SU-DHL-6 (cell line): ENCODE measurements at regions not wholly inside any gene's neighbourhood (a gene's known extent, or its start where the extent isn't known, plus 50 kb on each side); places are given as distances from the start of the nearest gene placed in this dataset.
"Not testable (repeated sequence)": the region's sequence is repeated elsewhere in the genome, so short reads cannot be mapped to it uniquely, and the experiment has no call there.

ENCODE experiments used
- H2AFZ ChIP-seq: fragments of 200-600 bp; sonication (generic); 2 replicates; pipeline ENCODE4 v1.6.1; 2014; ENCODE audit warnings: low read depth, mild to moderate bottlenecking, moderate library complexity, mixed read lengths, antibody characterized with exemption, low read length; ENCODE audit not compliant: severe bottlenecking
- H3F3A ChIP-seq: fragments of 200-600 bp; shearing (Covaris generic); 2 replicates; pipeline ENCODE4 v1.6.0; 2016; ENCODE audit warnings: antibody characterized with exemption, mild to moderate bottlenecking; ENCODE audit not compliant: insufficient read depth
- H3K27ac ChIP-seq: fragments of 200-600 bp; sonication (generic); 2 replicates; pipeline ENCODE4 v1.5.1; 2016; ENCODE audit warnings: low read depth, mild to moderate bottlenecking, low read length, moderate library complexity, mixed read lengths
- H3K27me3 ChIP-seq: fragments of 200-600 bp; sonication (generic), shearing (Covaris generic); 2 replicates; pipeline ENCODE4 v1.6.0; 2014; ENCODE audit warnings: mild to moderate bottlenecking, low read length
- H3K36me3 ChIP-seq: fragments of 200-600 bp; sonication (generic); 2 replicates; pipeline ENCODE4 v1.6.1; 2014; ENCODE audit warnings: mild to moderate bottlenecking, low read length, mixed read lengths
- H3K4me2 ChIP-seq: fragments of 300-600, 200-600 bp; shearing (Covaris generic), sonication (generic); 2 replicates; pipeline ENCODE4 v1.6.0; 2014; ENCODE audit warnings: low read length, low read depth, mild to moderate bottlenecking; ENCODE audit not compliant: poor library complexity, severe bottlenecking
- H3K4me3 ChIP-seq: fragments of 200-600 bp; sonication (generic); 2 replicates; pipeline ENCODE4 v1.5.1; 2014; ENCODE audit warnings: antibody characterized with exemption, low read length, mild to moderate bottlenecking, mixed read lengths; ENCODE audit not compliant: insufficient read depth, poor library complexity, severe bottlenecking
- H3K79me2 ChIP-seq: fragments of 200-600 bp; sonication (generic); 2 replicates; pipeline ENCODE4 v1.6.1; 2014; ENCODE audit warnings: mild to moderate bottlenecking, low read length, moderate library complexity; ENCODE audit not compliant: insufficient read depth
- H3K9ac ChIP-seq: fragments of 200-600 bp; sonication (generic); 2 replicates; pipeline ENCODE4 v1.7.0; 2014; ENCODE audit warnings: mild to moderate bottlenecking, low read length
- H3K9me2 ChIP-seq: fragments of 200-600 bp; sonication (generic); replicated peaks from 2 replicates; pipeline ENCODE4 v1.6.1; 2014; ENCODE audit warnings: low read length; ENCODE audit not compliant: insufficient read depth
- H3K9me3 ChIP-seq: fragments of 200-600 bp; sonication (generic); 2 replicates; pipeline ENCODE4 v1.6.1; 2014; ENCODE audit warnings: low read length, mixed read lengths; ENCODE audit not compliant: insufficient read depth
- H4K20me1 ChIP-seq: fragments of 200-600 bp; sonication (generic); 2 replicates; pipeline ENCODE4 v1.6.1; 2014; ENCODE audit warnings: low read depth, mild to moderate bottlenecking, antibody characterized with exemption, low read length, moderate library complexity, mixed read lengths

DNA sequence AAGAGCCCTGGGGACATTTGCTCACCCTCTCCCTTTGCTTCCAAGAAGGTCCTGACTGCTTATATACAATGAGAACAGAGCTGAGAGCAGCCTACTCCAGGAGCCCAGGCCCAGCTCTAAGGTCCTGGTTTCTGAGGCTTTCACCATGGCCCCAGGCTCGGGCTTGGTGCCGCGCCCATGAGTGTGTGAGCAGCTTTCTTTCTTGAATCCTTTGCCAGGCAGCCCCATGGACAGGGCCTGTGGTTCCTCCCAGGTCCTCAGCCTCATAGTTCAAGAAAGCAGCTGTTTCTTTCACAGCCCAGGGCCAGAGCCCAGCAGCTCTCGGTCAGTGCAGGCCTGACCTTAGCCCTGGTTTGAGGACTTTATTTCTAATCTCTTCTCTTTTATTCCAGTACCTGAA is 1197.2 kb downstream of the RPIA start:
- H3K27ac ChIP-seq, H2AFZ ChIP-seq, H3K79me2 ChIP-seq, H3K9me3 ChIP-seq, H3K36me3 ChIP-seq, H3K4me3 ChIP-seq, H3K9ac ChIP-seq, H3K27me3 ChIP-seq, H3K9me2 ChIP-seq, H4K20me1 ChIP-seq, H3K4me2 ChIP-seq, H3F3A ChIP-seq: not testable (repeated sequence)

DNA sequence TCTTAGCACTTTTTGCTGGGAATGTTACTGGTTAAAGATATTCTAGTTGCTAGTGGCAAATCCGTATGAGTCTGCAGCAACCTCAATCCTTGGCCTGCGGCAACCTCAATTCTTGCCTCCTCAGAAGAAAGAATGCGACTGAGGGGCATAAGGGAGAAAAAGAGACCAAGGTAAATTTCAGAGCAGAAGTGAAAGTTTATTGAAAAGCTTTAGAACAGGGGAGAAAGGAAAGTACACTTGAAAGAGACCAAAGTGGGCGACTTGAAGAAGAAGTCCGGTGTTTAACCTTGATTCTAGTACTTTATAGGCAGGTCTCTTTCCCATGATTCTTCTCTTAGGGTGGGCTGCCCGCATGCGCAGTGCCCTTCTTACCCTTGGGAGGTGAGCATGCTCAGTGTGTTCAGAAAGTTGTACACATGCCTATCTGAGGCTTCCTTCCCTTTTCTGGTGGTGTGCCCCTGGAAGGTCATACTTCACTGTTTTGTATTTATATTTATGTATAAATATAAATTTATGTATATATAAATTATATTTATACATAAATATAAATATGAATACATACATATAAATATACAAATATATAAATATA is 1198.8 kb downstream of the RPIA start:
- H3K9ac ChIP-seq, H3K9me3 ChIP-seq, H3K27me3 ChIP-seq, H2AFZ ChIP-seq, H3K9me2 ChIP-seq, H4K20me1 ChIP-seq, H3K4me3 ChIP-seq, H3K36me3 ChIP-seq, H3F3A ChIP-seq, H3K79me2 ChIP-seq, H3K27ac ChIP-seq, H3K4me2 ChIP-seq: not testable (repeated sequence)

DNA sequence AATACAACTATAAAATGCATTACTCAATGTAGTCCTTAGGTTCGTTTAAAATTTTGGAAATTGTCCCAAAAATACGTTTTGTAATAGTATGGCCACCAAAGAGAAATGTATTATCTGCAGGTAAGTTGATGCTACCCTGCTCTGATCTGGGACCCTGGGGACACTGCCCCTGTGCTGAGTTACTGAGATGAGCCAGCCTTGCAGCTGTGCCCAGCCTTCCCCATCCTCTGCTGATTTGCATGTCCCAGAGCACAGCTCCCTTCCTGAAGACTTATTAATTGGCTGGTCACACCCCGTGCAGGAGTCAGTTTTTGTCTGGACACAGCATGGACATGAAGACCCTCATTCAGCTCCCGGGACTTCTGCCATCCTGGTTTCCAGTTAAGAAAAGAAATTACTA is 1203.5 kb downstream of the RPIA start:
- not testable (repeated sequence) for H3K27me3 ChIP-seq, H4K20me1 ChIP-seq, H3K27ac ChIP-seq, H3F3A ChIP-seq, H3K9me2 ChIP-seq, H3K79me2 ChIP-seq, H3K4me3 ChIP-seq, H2AFZ ChIP-seq, H3K36me3 ChIP-seq, H3K9me3 ChIP-seq, H3K4me2 ChIP-seq, H3K9ac ChIP-seq

DNA sequence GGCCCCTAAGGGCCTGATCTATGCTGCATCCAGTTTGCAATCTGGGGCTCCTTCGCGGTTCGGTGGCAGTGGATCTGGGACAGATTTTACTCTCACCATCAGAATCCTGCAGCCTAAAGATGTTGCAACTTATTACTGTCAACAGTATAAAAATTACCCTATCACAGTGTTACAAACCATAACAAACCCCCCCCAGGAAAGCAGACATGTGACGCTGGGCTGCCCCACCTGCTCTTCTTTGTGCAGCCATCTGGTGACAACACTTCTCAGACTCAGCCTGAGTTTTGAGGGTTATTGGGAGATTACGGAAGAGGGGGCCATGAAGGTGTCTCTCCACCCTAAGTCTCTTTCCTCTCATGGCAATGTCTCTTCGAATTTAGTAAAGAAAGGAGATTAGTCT is 1204.2 kb downstream of the RPIA start:
- H3K9me3 ChIP-seq, H4K20me1 ChIP-seq, H3K9me2 ChIP-seq, H3K27me3 ChIP-seq, H3F3A ChIP-seq, H2AFZ ChIP-seq, H3K27ac ChIP-seq, H3K9ac ChIP-seq, H3K79me2 ChIP-seq, H3K36me3 ChIP-seq, H3K4me3 ChIP-seq, H3K4me2 ChIP-seq: not testable (repeated sequence)

DNA sequence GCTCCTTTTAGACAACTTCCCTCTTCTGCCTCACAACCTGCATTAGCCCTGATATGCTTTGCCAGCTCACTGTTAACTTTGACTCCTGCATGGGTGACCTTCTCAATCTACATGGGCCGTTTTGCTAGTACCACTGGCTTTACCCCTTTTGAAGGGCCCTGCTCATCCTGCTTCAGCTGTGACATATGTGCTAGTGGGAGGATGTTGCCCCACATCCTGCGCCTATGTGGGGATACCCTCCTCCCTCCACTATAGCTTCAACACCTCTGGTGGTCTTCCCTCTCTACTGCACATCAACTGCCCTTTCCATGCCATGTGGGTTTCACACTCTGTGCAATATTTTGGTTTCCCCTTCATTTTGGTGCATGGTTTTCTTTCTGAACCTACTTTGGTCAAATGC is 1235.5 kb downstream of the RPIA start:
- H3K27ac ChIP-seq, H3K36me3 ChIP-seq, H3K9me2 ChIP-seq, H2AFZ ChIP-seq, H3F3A ChIP-seq, H3K27me3 ChIP-seq, H4K20me1 ChIP-seq, H3K9me3 ChIP-seq, H3K4me3 ChIP-seq, H3K9ac ChIP-seq, H3K79me2 ChIP-seq, H3K4me2 ChIP-seq: not testable (repeated sequence)

DNA sequence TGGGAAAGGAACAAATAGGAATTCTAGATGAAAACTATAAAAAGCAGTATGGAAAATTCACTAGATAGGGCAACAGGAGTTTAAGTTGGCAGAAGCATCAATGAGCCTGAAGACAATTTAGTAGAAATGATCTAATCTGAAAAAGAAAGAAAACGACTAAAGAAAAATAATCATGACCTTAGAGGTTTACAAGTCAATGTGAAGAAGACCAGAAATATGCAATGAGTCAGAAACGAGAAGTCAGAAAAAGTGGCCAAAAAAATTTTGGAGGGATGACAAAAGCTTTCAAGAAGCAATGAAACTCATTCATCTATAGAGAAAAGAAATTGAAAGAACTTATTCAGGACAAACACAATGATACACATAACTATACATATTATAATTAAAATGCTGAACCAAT is 1244.0 kb downstream of the RPIA start:
- H3K4me2 ChIP-seq, result peak overlapping the region; percentile 36
- not testable (repeated sequence) for H3K27me3 ChIP-seq, H3K9me2 ChIP-seq, H3K36me3 ChIP-seq, H3K9me3 ChIP-seq, H2AFZ ChIP-seq, H3K4me3 ChIP-seq, H3K9ac ChIP-seq, H4K20me1 ChIP-seq, H3K27ac ChIP-seq, H3K79me2 ChIP-seq, H3F3A ChIP-seq

DNA sequence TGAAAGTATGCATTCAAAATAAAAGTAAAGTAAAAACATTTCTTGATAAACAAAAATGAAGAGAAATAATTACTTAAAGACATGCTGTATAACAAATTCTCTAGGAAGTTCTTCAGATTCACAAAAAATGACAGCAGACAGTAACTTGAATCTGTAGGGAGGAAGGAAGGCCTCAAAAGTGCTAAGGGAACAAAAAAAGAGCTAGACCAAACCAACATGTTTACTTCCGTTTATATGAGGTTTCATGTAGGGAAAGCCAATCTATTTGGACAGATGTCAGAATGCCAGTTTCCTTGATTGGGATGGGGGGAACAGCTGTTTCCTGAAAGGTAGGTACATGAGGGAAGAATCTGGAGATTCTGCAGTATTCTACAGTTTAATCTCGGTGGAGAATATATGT is 1244.5 kb downstream of the RPIA start:
- not testable (repeated sequence) for H3F3A ChIP-seq, H3K9me3 ChIP-seq, H3K27me3 ChIP-seq, H3K27ac ChIP-seq, H3K79me2 ChIP-seq, H3K9ac ChIP-seq, H2AFZ ChIP-seq, H3K36me3 ChIP-seq, H3K4me3 ChIP-seq, H4K20me1 ChIP-seq, H3K9me2 ChIP-seq
- peak overlapping the region; percentile 36 for H3K4me2 ChIP-seq

DNA sequence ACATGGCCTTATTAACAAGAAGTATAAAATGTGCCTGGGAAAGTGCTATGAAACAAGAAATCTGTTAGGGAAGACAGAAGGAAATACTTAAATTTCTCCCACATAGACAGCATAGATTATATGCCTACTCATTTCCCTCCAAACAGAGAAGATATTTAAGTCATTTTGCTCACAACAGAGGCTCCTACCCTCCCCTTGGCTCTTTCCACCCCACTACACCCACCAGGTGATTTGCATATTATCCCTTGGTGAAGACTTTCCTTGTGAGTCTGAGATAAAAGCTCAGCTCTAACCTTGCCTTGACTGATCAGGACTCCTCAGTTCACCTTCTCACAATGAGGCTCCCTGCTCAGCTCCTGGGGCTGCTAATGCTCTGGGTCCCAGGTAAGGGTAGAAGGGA is 1245.1 kb downstream of the RPIA start:
- H3K27ac ChIP-seq, H3K9ac ChIP-seq, H3K36me3 ChIP-seq, H3K27me3 ChIP-seq, H3K9me2 ChIP-seq, H2AFZ ChIP-seq, H4K20me1 ChIP-seq, H3K4me3 ChIP-seq, H3K9me3 ChIP-seq, H3K79me2 ChIP-seq, H3F3A ChIP-seq: not testable (repeated sequence)
- peak overlapping the region; percentile 27 for H3K4me2 ChIP-seq
